ENCODE measurements at regions not wholly inside any gene's neighbourhood (a gene's known extent, or its start where the extent isn't known, plus 50 kb on each side); places are given as distances from the start of the nearest gene placed in this dataset.

- no peak overlapping the region for H3K27ac ChIP-seq
- H3K9me3 ChIP-seq = peaks cover 7% of the 10 kb centered on the region
- no peak overlapping the region for H3K4me3 ChIP-seq
- 80% methylated on average over 2 of the region's 2 CpGs for WGBS
- TF ChIP-seq POLR2AphosphoS5 (IDR thresholded peaks at IDR 0.05) (no peak), POLR2A (IDR thresholded peaks at IDR 0.05) (no peak), CTCF (IDR thresholded peaks at IDR 0.05) (no peak), EP300 (IDR thresholded peaks at IDR 0.05) (no peak)
- no peaks in the 10 kb centered on the region for H3K27me3 ChIP-seq
- no peak for DNase-seq (ENCODE audit: low spot score in 2 of 2)
- no peaks in the 10 kb centered on the region for H3K4me1 ChIP-seq
- H3K36me3 ChIP-seq = no peaks in the 10 kb centered on the region
Observed at GRCh38 chr10:24054421-24054820, 154.5 kb upstream of the KIAA1217 start.

DNA sequence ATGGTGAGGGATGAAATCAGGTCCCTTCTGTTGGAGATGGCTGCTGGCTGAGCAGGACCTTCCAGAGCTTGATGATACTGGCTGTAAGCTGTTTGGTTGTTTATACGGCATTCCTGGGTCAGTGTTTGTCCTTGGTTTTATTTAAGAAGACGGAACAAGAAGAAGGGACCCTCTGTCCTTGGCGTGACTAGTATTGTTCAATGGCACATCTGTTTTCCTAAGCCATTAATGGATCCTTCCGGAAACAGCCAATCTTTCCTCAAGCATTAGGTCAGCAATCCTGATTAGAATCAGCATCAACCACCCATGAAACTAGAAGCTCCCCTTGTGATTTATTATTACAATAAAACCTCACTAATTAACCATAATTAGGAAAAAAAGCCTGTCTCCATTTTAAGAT, 128.7 kb upstream of the KIAA1217 start:
- no peaks in the 10 kb centered on the region for H3K9me3 ChIP-seq
- DNase-seq (ENCODE audit: low spot score in 2 of 2) = no peak
- no peak overlapping the region for H3K4me3 ChIP-seq
- no peaks in the 10 kb centered on the region for H3K27me3 ChIP-seq
- H3K27ac ChIP-seq = no peak overlapping the region
- 84% methylated on average over 4 of the region's 4 CpGs for WGBS
- no peak for TF ChIP-seq EP300 (IDR thresholded peaks at IDR 0.05)
- TF ChIP-seq POLR2A (IDR thresholded peaks at IDR 0.05) = no peak
- TF ChIP-seq POLR2AphosphoS5 (IDR thresholded peaks at IDR 0.05) = no peak
- no peak for TF ChIP-seq CTCF (IDR thresholded peaks at IDR 0.05)
- no peaks in the 10 kb centered on the region for H3K4me1 ChIP-seq
- no peaks in the 10 kb centered on the region for H3K36me3 ChIP-seq

- Histone ChIP-seq H3K4me3 (no peak overlapping the region), H3K4me1 (no peaks in the 10 kb centered on the region), H3K27me3 (no peaks in the 10 kb centered on the region), H3K9me3 (no peaks in the 10 kb centered on the region), H3K27ac (no peak overlapping the region), H3K36me3 (no peaks in the 10 kb centered on the region)
- no peak for TF ChIP-seq EP300 (IDR thresholded peaks at IDR 0.05)
- no peak for TF ChIP-seq POLR2AphosphoS5 (IDR thresholded peaks at IDR 0.05)
- no peak for TF ChIP-seq POLR2A (IDR thresholded peaks at IDR 0.05)
- TF ChIP-seq CTCF (IDR thresholded peaks at IDR 0.05) = no peak
- 54% methylated on average over 3 of the region's 3 CpGs for WGBS
- DNase-seq (ENCODE audit: low spot score in 2 of 2) = no peak
Observed at GRCh38 chr10:24086296-24087086, 122.4 kb upstream of the KIAA1217 start.

- H3K4me3 ChIP-seq = no peak overlapping the region
- no peak for TF ChIP-seq CTCF (IDR thresholded peaks at IDR 0.05)
- TF ChIP-seq POLR2AphosphoS5 (IDR thresholded peaks at IDR 0.05) = no peak
- no peak for TF ChIP-seq EP300 (IDR thresholded peaks at IDR 0.05)
- TF ChIP-seq POLR2A (IDR thresholded peaks at IDR 0.05) = no peak
- no peaks in the 10 kb centered on the region for H3K36me3 ChIP-seq
- H3K9me3 ChIP-seq = no peaks in the 10 kb centered on the region
- DNase-seq (ENCODE audit: low spot score in 2 of 2) = no peak
- H3K27me3 ChIP-seq = no peaks in the 10 kb centered on the region
- no peak overlapping the region for H3K27ac ChIP-seq
- H3K4me1 ChIP-seq = no peaks in the 10 kb centered on the region
- WGBS = 43% methylated on average over 2 of the region's 2 CpGs
Observed at GRCh38 chr10:24091256-24091655, 117.7 kb upstream of the KIAA1217 start.

GRCh38 chr10:24096281-24096680, 112.7 kb upstream of the KIAA1217 start:
- TF ChIP-seq POLR2A (IDR thresholded peaks at IDR 0.05) (no peak), EP300 (IDR thresholded peaks at IDR 0.05) (no peak), CTCF (IDR thresholded peaks at IDR 0.05) (no peak), POLR2AphosphoS5 (IDR thresholded peaks at IDR 0.05) (no peak)
- H3K36me3 ChIP-seq = no peaks in the 10 kb centered on the region
- no peak overlapping the region for H3K27ac ChIP-seq
- DNase-seq (ENCODE audit: low spot score in 2 of 2) = no peak
- no peaks in the 10 kb centered on the region for H3K9me3 ChIP-seq
- H3K27me3 ChIP-seq = no peaks in the 10 kb centered on the region
- 26% methylated on average over 1 of the region's 1 CpG for WGBS
- no peaks in the 10 kb centered on the region for H3K4me1 ChIP-seq
- no peak overlapping the region for H3K4me3 ChIP-seq
